Hepatocyte (in vitro differentiated cells): ENCODE measurements at regions not wholly inside any gene's neighbourhood (a gene's known extent, or its start where the extent isn't known, plus 50 kb on each side); places are given as distances from the start of the nearest gene placed in this dataset.

Source experiments
- EZH2 ChIP-seq: fragments of 200-600 bp; sonication (generic); IDR thresholded peaks from 2 replicates; pipeline ENCODE4 v1.6.1; 2016; ENCODE audit warnings: antibody characterized with exemption, mild to moderate bottlenecking, borderline replicate concordance
- EZH2phosphoT487 ChIP-seq: fragments of 200-600 bp; sonication (generic); IDR thresholded peaks from one replicate; pipeline ENCODE4 v1.6.1; 2018; ENCODE audit warnings: antibody characterized with exemption, mild to moderate bottlenecking, low read depth, moderate library complexity; ENCODE audit not compliant: unreplicated experiment, severe bottlenecking
- TF ChIP-seq, protein P1 (sequence below): fragments of 200-600 bp; sonication (generic); IDR thresholded peaks from 2 replicates; pipeline ENCODE4 v1.5.1; 2016; ENCODE audit warnings: antibody characterized with exemption, mild to moderate bottlenecking; ENCODE audit not compliant: poor library complexity

DNA sequence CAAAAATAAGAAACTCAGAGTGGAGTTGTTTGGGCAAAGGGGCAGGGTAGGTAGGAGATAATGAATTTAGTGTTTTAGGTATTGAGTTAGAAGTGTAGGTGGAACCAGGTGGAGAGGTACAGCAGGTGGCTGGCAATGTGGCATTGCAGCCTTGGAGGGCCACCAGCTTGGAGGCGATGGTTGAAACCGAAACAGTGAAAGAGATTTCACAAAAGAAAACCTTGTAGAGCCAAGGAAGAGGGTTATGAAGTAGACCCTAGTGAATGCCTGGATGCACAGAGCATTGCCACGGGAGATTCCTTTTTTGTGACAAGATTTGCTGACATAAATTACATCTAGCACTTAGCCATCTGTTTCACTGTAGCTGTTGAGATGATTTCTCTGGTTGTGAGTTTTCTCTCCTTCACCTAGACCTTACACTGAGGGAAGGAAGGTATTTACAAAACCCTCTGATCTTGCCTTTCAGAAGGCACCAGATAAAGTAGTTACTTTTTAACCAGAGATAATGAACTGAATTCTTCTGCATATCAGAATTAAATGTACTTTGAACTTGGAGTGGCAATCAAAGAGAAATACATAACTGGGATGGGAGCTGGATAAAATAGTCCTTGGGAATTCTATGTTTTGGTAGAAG is 104.1 kb upstream of the CASK start:
- TF ChIP-seq EZH2phosphoT487 (no peak), EZH2 (no peak)
- TF ChIP-seq, protein P1, sequence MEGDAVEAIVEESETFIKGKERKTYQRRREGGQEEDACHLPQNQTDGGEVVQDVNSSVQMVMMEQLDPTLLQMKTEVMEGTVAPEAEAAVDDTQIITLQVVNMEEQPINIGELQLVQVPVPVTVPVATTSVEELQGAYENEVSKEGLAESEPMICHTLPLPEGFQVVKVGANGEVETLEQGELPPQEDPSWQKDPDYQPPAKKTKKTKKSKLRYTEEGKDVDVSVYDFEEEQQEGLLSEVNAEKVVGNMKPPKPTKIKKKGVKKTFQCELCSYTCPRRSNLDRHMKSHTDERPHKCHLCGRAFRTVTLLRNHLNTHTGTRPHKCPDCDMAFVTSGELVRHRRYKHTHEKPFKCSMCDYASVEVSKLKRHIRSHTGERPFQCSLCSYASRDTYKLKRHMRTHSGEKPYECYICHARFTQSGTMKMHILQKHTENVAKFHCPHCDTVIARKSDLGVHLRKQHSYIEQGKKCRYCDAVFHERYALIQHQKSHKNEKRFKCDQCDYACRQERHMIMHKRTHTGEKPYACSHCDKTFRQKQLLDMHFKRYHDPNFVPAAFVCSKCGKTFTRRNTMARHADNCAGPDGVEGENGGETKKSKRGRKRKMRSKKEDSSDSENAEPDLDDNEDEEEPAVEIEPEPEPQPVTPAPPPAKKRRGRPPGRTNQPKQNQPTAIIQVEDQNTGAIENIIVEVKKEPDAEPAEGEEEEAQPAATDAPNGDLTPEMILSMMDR: no peak
